ENCODE measurements at regions not wholly inside any gene's neighbourhood (a gene's known extent, or its start where the extent isn't known, plus 50 kb on each side); places are given as distances from the start of the nearest gene placed in this dataset.

DNA sequence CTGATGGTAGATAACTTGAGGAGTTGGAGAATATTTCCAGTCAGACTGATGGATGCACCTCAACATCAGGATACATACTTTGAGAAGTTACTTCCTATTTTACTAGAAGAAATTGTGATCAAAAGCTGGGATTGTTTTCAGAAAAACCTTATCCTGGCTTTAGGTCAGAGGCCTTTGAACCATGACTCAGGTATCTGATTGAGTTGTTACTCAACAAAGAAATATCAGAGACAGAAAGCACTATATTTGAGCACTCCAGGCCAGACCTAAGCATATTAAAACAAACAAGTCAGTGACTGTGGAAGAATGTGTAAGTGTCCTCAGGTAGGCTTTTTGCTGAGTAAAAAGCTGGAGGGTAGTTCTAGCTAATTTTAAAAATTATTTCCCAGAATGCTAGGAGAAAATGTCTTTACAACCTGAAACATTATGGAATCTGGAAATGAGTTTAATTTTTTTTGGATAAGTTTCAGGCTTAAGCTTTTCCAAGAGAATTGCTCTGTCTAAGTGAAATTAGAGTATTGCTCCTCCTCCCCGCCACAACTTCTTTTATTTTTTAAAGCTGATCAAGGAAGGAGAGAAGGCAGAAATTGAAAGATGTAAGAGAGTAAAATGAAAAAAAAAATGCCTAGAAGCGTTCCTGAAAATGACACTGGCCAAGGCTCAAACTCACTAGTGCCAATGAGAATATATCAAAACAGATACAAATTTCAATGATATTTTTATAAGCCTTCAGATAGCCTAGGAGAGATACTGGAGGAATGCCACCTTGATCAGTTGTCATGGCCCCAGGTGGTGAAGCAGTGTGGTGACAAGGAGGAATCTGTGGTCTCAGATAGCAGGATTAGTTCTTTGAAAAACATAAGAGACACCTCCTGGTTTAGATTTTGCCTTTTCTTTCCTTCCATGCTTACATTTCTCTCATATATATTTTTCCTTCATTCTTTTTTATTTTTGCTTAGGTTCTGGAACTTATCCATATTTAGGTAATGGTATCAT, 790.3 kb downstream of the TMTC2 start:
- no peak overlapping the region for H3K4me3 Mint-ChIP-seq
- no peak overlapping the region for H3K27ac Mint-ChIP-seq
- ATAC-seq (no peak), DNase-seq (no peak)
- no peaks in the 10 kb centered on the region for H3K9me3 Mint-ChIP-seq
- H3K36me3 Mint-ChIP-seq (ENCODE audit: low read depth), result no peaks in the 10 kb centered on the region
- H3K27me3 Mint-ChIP-seq, result no peaks in the 10 kb centered on the region
- no peaks in the 10 kb centered on the region for H3K4me1 Mint-ChIP-seq

DNA sequence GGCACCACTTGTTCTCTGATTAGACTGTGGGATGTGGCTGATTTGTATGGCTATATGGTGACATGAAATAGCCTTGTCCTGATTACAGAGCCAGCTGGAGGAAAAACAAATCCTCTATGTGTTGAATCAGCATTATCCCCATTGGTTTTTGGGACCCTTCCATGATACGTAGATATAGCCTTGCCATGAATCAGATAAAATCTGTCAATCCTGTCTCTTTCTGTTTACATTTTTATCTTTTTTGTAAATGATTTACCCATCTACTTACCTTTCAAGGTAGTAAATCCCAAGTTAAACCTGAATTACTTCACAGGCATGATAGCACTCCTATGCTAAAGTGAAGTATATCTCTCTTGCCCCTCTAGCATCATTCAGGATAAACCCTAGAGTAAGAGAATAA, 789.3 kb downstream of the TMTC2 start:
- Mint-ChIP-seq H3K27ac (no peak overlapping the region), H3K4me1 (no peaks in the 10 kb centered on the region), H3K36me3 (ENCODE audit: low read depth) (no peaks in the 10 kb centered on the region), H3K9me3 (no peaks in the 10 kb centered on the region), H3K27me3 (no peaks in the 10 kb centered on the region), H3K4me3 (no peak overlapping the region)
- ATAC-seq (no peak), DNase-seq (no peak)

DNA sequence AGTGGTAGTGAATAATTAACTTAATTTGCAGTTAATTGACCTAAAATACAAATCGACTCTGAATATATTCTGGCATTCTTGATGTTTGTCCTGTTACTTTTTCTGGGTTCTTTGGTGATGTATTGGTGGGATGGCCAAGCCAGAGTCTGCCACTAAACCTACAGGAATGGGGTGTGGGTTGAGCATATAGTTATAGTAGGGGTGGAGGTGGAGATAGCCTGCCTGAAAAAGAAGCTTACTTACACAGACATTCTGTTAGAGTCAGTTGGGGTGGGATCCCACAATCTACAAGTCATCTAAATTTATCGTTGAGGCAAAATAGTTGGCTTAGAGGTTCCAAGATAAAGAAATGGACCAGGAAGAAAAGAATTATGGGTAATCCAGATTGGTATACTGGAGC, 787.7 kb downstream of the TMTC2 start:
- Mint-ChIP-seq H3K9me3 (no peaks in the 10 kb centered on the region), H3K27me3 (no peaks in the 10 kb centered on the region), H3K36me3 (ENCODE audit: low read depth) (no peaks in the 10 kb centered on the region), H3K4me1 (no peaks in the 10 kb centered on the region), H3K4me3 (no peak overlapping the region), H3K27ac (no peak overlapping the region)
- no peak for ATAC-seq
- no peak for DNase-seq

DNA sequence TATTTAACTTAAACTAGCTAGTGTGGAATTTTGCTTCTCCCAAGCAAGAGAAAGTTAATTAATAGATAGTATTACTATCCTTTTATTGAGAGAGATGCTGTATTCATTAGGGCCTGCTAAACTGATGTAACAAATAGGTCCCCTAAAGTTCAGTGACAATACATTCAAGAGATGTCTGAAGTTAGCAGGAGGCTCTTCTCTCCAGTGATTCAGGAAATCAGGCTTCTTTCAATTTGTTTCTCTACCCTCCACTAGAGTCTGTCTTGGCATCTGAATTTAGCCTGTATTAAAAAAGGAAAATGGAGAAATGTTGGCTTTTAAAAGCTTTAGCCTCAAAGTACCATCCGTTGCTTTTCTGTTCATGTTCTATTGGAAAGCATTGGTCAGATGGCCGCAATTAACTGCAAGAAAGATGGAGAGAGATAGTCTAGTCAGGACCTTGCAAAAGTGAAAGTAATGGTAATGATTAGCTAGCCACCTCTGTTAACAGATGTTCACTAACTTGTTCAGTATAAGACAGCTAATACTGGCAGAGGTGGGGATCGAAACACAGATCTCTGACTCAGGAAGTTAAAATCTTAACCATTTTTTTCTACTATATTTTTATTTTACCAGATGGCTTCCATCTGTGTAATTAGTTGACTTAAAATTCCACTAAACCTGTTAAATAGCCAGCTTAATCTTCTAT, 786.8 kb downstream of the TMTC2 start:
- no peaks in the 10 kb centered on the region for H3K36me3 Mint-ChIP-seq (ENCODE audit: low read depth)
- H3K9me3 Mint-ChIP-seq, result no peaks in the 10 kb centered on the region
- no peaks in the 10 kb centered on the region for H3K4me1 Mint-ChIP-seq
- DNase-seq, result no peak
- no peak overlapping the region for H3K4me3 Mint-ChIP-seq
- no peaks in the 10 kb centered on the region for H3K27me3 Mint-ChIP-seq
- no peak overlapping the region for H3K27ac Mint-ChIP-seq
- no peak for ATAC-seq

DNA sequence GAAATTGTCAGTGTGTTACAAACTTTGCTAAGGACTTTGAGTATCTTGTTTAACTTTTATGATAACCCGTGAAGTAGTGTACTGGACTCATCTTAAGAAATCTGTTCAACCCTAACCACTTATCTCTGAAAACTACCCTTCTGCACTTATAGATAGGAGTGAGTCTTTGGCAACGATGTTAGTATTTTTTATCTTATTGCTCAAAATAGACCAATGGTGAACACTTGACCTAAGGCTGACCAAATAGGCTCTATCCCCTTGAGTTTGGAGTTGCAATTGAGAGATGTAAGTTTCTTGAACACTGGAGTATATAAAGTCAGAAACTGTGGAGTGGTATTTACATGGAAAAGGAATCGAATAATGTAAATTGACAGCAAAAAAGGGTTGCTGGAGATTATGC, 786.1 kb downstream of the TMTC2 start:
- Mint-ChIP-seq H3K9me3 (no peaks in the 10 kb centered on the region), H3K27me3 (no peaks in the 10 kb centered on the region), H3K4me3 (no peak overlapping the region), H3K27ac (no peak overlapping the region), H3K36me3 (ENCODE audit: low read depth) (no peaks in the 10 kb centered on the region), H3K4me1 (no peaks in the 10 kb centered on the region)
- no peak for DNase-seq
- ATAC-seq, result no peak

DNA sequence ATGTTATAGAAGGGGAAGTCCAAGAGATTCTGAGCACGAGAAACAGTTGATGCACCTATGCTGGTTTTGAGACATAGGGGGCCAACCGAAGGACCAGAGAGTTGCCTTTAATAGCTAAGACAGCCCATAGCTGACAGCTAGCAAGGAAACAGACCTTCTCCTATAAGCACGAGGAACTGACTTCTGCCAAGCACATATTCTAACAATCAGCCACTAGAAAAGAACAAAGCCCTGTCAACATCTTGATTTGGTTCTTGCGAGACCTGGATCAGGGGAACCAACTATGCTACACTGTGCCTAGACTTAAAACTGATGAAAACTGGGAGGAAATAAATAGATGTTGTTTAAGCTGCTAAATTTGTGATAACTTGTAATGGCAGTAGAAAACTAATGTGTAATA, 785.6 kb downstream of the TMTC2 start:
- Mint-ChIP-seq H3K27me3 (no peaks in the 10 kb centered on the region), H3K9me3 (no peaks in the 10 kb centered on the region), H3K4me3 (no peak overlapping the region), H3K4me1 (no peaks in the 10 kb centered on the region), H3K27ac (no peak overlapping the region), H3K36me3 (ENCODE audit: low read depth) (no peaks in the 10 kb centered on the region)
- DNase-seq (no peak), ATAC-seq (no peak)

DNA sequence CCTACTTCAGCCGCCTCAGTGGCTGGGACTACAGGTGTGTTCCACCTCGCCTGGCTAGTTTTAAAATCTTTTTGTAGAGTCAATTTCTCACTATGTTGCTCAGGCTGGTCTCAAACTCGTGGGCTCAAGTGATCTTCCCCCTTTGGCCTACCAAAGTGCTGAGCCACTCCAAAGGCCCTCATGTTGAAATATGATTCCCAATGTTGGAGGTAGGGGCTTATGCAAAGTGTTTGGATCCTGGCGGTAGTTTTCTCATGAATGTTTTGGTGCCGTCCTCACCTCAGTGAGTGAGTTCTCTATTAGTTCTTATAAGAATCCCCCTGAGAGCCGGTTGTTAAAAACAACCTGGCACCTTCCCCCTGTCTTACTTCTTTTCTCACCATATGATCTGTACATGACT, 784.6 kb downstream of the TMTC2 start:
- Mint-ChIP-seq H3K4me3 (no peak overlapping the region), H3K27ac (no peak overlapping the region), H3K27me3 (no peaks in the 10 kb centered on the region), H3K9me3 (no peaks in the 10 kb centered on the region), H3K4me1 (no peaks in the 10 kb centered on the region), H3K36me3 (ENCODE audit: low read depth) (no peaks in the 10 kb centered on the region)
- DNase-seq, result no peak
- ATAC-seq, result no peak

DNA sequence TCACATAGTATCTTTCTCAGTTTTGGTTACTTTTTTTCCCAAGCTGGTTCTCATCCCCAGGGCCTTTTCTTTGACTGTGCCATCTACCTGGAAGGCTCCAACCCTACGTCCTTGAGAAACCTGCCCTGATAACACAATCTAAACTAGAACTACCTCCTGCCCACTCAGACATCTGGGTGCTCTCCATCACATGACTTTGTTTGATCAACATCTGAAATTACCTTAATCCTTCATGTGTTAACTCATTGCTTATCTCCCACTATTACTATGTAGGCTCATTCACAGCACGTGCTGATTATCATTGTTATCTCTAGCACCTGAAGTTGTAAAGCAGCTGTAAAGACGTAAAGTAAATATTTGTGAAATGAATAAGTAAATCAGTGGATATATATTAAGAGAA, 784.0 kb downstream of the TMTC2 start:
- ATAC-seq, result no peak
- Mint-ChIP-seq H3K36me3 (ENCODE audit: low read depth) (no peaks in the 10 kb centered on the region), H3K27ac (no peak overlapping the region), H3K27me3 (no peaks in the 10 kb centered on the region), H3K9me3 (no peaks in the 10 kb centered on the region), H3K4me3 (no peak overlapping the region), H3K4me1 (no peaks in the 10 kb centered on the region)
- no peak for DNase-seq

DNA sequence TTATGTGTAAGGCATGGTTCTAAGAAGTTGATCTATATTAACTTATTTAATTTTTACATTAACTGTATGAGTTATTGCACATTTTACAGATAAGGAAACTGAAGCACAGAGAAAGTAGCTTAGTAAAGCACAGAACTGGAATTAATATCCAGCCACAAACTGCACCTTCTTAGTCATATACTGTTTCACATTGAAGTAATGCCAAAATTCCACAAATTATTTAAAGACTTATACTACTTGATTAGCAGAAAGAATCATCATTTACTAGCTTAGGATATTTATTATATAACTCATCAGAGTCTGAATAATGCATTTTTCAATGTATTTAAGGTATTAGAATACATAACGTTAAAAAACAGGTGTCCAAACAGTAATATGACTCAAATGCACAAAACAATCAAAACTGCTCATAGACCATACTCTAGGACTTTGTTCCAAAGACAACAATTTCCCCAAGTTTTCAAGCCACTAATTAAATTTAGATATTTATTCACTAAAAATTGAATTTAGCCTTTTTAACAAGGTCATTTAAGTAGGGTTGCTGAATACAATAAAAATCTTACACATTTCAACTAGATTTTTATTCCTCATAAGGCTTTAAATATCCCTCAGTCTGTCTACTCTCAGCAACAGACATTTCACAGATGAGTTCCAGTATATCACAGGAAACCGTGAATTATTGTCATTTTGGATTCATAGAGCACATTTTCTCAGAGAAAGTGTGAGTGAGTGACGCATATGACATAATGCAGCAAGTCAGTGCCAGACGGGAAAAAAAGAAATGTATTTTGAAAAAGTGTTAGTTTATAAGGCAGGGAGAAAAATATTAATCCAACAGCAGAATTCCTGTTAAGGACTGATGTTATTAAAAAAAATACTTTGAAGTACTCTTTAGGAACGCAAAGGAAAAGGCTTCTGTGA, 782.5 kb downstream of the TMTC2 start:
- H3K27ac Mint-ChIP-seq, result no peak overlapping the region

DNA sequence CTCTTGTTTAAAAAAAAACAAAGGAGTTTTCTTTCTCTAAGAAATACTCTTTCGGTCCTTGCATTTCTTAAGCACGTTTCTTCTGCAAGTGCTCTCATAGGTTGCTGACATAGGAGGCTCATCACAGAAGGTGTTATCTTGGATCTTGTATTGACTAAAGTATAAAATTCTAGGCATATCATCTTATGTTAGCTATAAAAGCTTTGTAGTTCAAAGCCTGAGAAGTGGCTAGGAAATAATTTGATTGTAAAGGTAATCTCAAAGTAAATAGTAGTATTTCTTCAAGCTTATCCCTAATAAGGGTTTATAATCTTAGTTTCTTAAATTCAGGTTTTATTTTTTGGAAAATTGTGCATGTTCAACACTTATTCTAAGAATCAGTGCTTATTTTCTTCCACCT, 778.9 kb downstream of the TMTC2 start:
- no peaks in the 10 kb centered on the region for H3K27me3 Mint-ChIP-seq
- H3K36me3 Mint-ChIP-seq (ENCODE audit: low read depth), result no peaks in the 10 kb centered on the region
- H3K9me3 Mint-ChIP-seq, result peaks cover 4% of the 10 kb centered on the region
- no peak overlapping the region for H3K27ac Mint-ChIP-seq
- H3K4me3 Mint-ChIP-seq, result no peak overlapping the region
- ATAC-seq, result no peak
- no peak for DNase-seq
- H3K4me1 Mint-ChIP-seq, result no peaks in the 10 kb centered on the region

More for the DNA sequence above, 782.5 kb downstream of the TMTC2 start:
- Mint-ChIP-seq H3K27me3 (no peaks in the 10 kb centered on the region), H3K9me3 (no peaks in the 10 kb centered on the region), H3K4me3 (no peak overlapping the region), H3K36me3 (ENCODE audit: low read depth) (no peaks in the 10 kb centered on the region), H3K4me1 (no peaks in the 10 kb centered on the region)
- DNase-seq (no peak), ATAC-seq (no peak)

DNA sequence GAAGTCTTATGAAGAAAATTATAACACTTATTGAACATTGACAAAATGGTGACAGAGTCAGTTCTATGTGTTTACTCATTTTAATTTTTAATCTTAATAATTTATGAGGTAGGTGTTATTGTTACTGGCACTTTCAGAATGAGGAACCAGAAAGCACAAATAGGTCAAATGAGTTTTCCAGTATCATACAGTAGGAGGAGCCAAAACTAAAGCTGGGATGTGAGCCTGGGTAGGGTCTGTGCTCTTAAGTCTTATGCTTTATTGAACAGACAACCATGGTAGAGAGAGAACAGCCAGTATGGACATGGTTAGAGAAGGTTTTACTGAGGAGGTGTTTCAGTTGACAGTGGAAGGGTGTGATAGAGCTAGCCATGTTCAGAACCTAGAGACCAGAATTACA, 775.7 kb downstream of the TMTC2 start:
- Mint-ChIP-seq H3K36me3 (ENCODE audit: low read depth) (no peaks in the 10 kb centered on the region), H3K4me3 (no peak overlapping the region), H3K27me3 (no peaks in the 10 kb centered on the region), H3K4me1 (no peaks in the 10 kb centered on the region), H3K27ac (no peak overlapping the region), H3K9me3 (peaks cover 4% of the 10 kb centered on the region)
- no peak for ATAC-seq
- DNase-seq, result no peak

DNA sequence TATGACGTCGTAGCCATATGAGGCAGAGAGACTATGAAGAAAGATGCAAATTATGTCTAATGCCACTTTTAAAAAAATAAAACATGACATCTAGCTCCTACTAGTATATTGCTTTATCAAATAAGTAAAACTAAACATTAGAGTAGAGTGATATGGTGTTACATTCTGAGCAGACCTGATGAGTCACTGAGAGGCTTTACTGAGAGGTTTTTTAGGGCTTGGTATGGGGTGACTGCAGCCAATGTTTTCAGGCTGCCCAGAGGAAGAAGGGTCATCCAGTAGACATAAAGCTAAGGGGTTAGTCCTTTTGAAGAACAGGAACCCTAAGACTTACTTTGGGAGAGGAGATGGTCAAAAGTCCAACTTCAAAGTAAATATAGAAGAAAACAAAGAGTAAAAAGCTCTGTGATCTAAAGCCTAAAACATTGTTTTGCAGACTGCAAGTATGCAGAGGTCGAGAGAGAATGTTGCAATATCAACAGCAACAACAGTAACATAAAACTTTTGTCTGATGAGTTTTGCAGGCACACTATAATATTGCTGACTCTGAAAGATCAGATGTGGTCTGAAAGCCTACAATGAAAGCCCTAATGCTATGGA, 774.7 kb downstream of the TMTC2 start:
- H3K27ac Mint-ChIP-seq, result no peak overlapping the region

DNA sequence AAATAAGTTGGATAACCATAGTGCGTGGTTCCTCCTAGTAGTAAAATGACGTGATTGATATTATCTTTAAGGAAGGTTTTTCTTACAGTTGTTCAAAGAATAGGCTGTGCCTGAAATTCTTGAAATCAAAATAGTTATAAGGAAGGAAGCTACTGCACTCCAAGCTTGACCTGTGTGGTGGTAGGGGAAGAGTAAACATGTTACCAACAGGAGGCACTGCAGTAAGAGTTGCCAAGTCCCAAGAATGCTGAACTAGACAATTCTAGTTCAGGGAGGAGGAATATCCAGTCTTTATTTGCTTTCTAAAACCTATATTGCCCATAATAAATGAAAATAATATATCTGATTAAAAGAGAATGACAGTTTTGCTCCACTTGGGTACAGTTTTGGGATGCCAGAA, 764.5 kb downstream of the TMTC2 start:
- DNase-seq, result no peak
- Mint-ChIP-seq H3K4me3 (no peak overlapping the region), H3K36me3 (ENCODE audit: low read depth) (no peaks in the 10 kb centered on the region), H3K4me1 (no peaks in the 10 kb centered on the region), H3K27me3 (peaks cover 1% of the 10 kb centered on the region), H3K27ac (no peak overlapping the region), H3K9me3 (no peaks in the 10 kb centered on the region)
- no peak for ATAC-seq

More for the DNA sequence above, 774.7 kb downstream of the TMTC2 start:
- Mint-ChIP-seq H3K27me3 (no peaks in the 10 kb centered on the region), H3K4me1 (no peaks in the 10 kb centered on the region), H3K36me3 (ENCODE audit: low read depth) (no peaks in the 10 kb centered on the region), H3K9me3 (peaks cover 4% of the 10 kb centered on the region), H3K4me3 (no peak overlapping the region)
- ATAC-seq (no peak), DNase-seq (no peak)

DNA sequence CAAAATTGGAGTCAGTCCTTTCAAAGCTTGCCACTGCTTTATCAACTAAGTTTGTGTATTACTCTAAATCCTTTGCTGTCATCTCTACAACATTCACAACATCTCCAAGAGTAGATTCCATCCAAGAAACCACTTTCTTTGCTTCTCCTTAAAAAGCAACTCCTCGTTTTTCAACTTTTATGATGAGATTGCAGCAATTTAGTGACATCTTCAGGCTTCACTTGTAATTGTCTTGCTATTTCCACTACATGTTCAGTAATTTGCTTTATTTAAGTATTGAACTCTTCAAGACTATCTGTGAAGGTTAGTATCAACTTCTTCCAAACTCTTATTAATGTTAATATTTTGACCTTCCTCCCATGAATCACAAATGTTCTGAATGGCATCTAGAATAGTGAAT, 747.9 kb downstream of the TMTC2 start:
- DNase-seq (no peak), ATAC-seq (no peak)
- no peaks in the 10 kb centered on the region for H3K36me3 Mint-ChIP-seq (ENCODE audit: low read depth)
- no peak overlapping the region for H3K4me3 Mint-ChIP-seq
- H3K9me3 Mint-ChIP-seq, result peaks cover 13% of the 10 kb centered on the region
- H3K27ac Mint-ChIP-seq, result no peak overlapping the region
- H3K4me1 Mint-ChIP-seq, result no peaks in the 10 kb centered on the region
- no peaks in the 10 kb centered on the region for H3K27me3 Mint-ChIP-seq
